Endodermal cell (in vitro differentiated cells): ENCODE measurements at regions not wholly inside any gene's neighbourhood (a gene's known extent, or its start where the extent isn't known, plus 50 kb on each side); places are given as distances from the start of the nearest gene placed in this dataset.

Experiments used
- DNase-seq: peaks from one replicate; pipeline ENCODE4 v3.0.0-alpha.2; 2017
- H3K27ac ChIP-seq: 2 replicates; pipeline ENCODE4 v1.5.1; 2013; ENCODE audit warnings: mild to moderate bottlenecking, low read depth, low read length, moderate library complexity
- H3K27me3 ChIP-seq: 2 replicates; pipeline ENCODE4 v1.6.1; 2013; ENCODE audit warnings: mild to moderate bottlenecking, low read length, moderate library complexity; ENCODE audit not compliant: insufficient read depth, control insufficient read depth, poor library complexity, severe bottlenecking
- H3K36me3 ChIP-seq: 2 replicates; pipeline ENCODE4 v1.7.0; 2013; ENCODE audit warnings: mild to moderate bottlenecking, low read length, moderate library complexity; ENCODE audit not compliant: control insufficient read depth, insufficient read depth
- H3K4me1 ChIP-seq: one replicate; pipeline ENCODE4 v1.7.0; 2013; ENCODE audit warnings: low read length; ENCODE audit not compliant: control insufficient read depth, insufficient read depth
- H3K4me3 ChIP-seq: 2 replicates; pipeline ENCODE4 v1.5.1; 2013; ENCODE audit warnings: mild to moderate bottlenecking, low read length, moderate library complexity
- H3K9ac ChIP-seq: 2 replicates; pipeline ENCODE4 v1.6.1; 2013; ENCODE audit warnings: mild to moderate bottlenecking, low read length, moderate library complexity; ENCODE audit not compliant: poor library complexity, severe bottlenecking; ENCODE audit errors: extremely low read depth
- H3K9me3 ChIP-seq: 2 replicates; pipeline ENCODE4 v1.6.1; 2013; ENCODE audit warnings: mild to moderate bottlenecking, low read length, moderate library complexity; ENCODE audit not compliant: control insufficient read depth
- H3K27ac Mint-ChIP-seq: 2 replicates; pipeline ENCODE4 v1.8.0; 2020; ENCODE audit warnings: mixed read lengths
- H3K27me3 Mint-ChIP-seq: 2 replicates; pipeline ENCODE4 v1.8.0; 2021; ENCODE audit warnings: mild to moderate bottlenecking, mixed read lengths; ENCODE audit not compliant: insufficient read depth
- H3K36me3 Mint-ChIP-seq: 2 replicates; pipeline ENCODE4 v1.8.0; 2020; ENCODE audit warnings: low read depth, mixed read lengths
- H3K4me1 Mint-ChIP-seq: 2 replicates; pipeline ENCODE4 v1.8.0; 2020; ENCODE audit warnings: mixed read lengths
- H3K4me3 Mint-ChIP-seq: 2 replicates; pipeline ENCODE4 v1.8.0; 2020; ENCODE audit warnings: mild to moderate bottlenecking, moderate library complexity, mixed read lengths
- H3K9me3 Mint-ChIP-seq: 2 replicates; pipeline ENCODE4 v1.8.0; 2020; ENCODE audit warnings: mild to moderate bottlenecking, mixed read lengths
- CTCF ChIP-seq: fragments of 200-600 bp; sonication (generic); conservative IDR thresholded peaks from 2 replicates; pipeline ENCODE4 v1.5.0; 2021; ENCODE audit warnings: antibody characterized with exemption, mild to moderate bottlenecking
- WGBS, 2 experiments: methylation state at CpG; one replicate each; pipeline versions ENCODE4 v1.1.5 to v1.1.7; 2013; ENCODE audit warnings: missing lambda C conversion rate in 2 of 2, mixed read lengths in 1 of 2; ENCODE audit not compliant: insufficient coverage in 1 of 2, insufficient read length in 1 of 2; 5-methylcytosine and 5-hydroxymethylcytosine counted together

- TF ChIP-seq CTCF, result no peak
- Mint-ChIP-seq H3K4me1 (peaks cover 63% of the 10 kb centered on the region), H3K4me3 (no peak overlapping the region), H3K9me3 (no peaks in the 10 kb centered on the region), H3K36me3 (no peaks in the 10 kb centered on the region), H3K27ac (no peak overlapping the region), H3K27me3 (no peaks in the 10 kb centered on the region)
- WGBS, 2 experiments, result 93 to 96% methylated on average over 10 to 13 of the region's 13 CpGs
- DNase-seq, result no peak
- Histone ChIP-seq H3K4me1 (peaks cover 18% of the 10 kb centered on the region), H3K9me3 (no peaks in the 10 kb centered on the region), H3K4me3 (no peak overlapping the region), H3K9ac (no peak overlapping the region), H3K27ac (no peak overlapping the region), H3K27me3 (no peaks in the 10 kb centered on the region), H3K36me3 (no peaks in the 10 kb centered on the region)
These were observed 182.8 kb downstream of the FOXO1 start for GRCh38 chr13:40483601-40484000.

GRCh38 chr13:40484101-40484800, 182.2 kb downstream of the FOXO1 start:
- Mint-ChIP-seq H3K27me3 (no peaks in the 10 kb centered on the region), H3K27ac (no peak overlapping the region), H3K9me3 (no peaks in the 10 kb centered on the region), H3K4me1 (peaks cover 57% of the 10 kb centered on the region), H3K4me3 (no peak overlapping the region), H3K36me3 (no peaks in the 10 kb centered on the region)
- Histone ChIP-seq H3K9me3 (no peaks in the 10 kb centered on the region), H3K27ac (no peak overlapping the region), H3K9ac (no peak overlapping the region), H3K4me3 (no peak overlapping the region), H3K4me1 (peaks cover 18% of the 10 kb centered on the region), H3K36me3 (no peaks in the 10 kb centered on the region), H3K27me3 (no peaks in the 10 kb centered on the region)
- DNase-seq, result no peak
- no peak for TF ChIP-seq CTCF
- 78 to 81% methylated on average over 13 to 14 of the region's 14 CpGs for WGBS, 2 experiments

GRCh38 chr13:40484974-40485373, 181.5 kb downstream of the FOXO1 start:
- no peaks in the 10 kb centered on the region for H3K9me3 ChIP-seq
- H3K9ac ChIP-seq, result no peak overlapping the region
- H3K4me3 ChIP-seq, result no peak overlapping the region
- no peak for DNase-seq
- no peak for TF ChIP-seq CTCF
- Mint-ChIP-seq H3K27ac (no peak overlapping the region), H3K4me3 (no peak overlapping the region), H3K4me1 (peaks cover 57% of the 10 kb centered on the region), H3K9me3 (no peaks in the 10 kb centered on the region), H3K36me3 (no peaks in the 10 kb centered on the region), H3K27me3 (no peaks in the 10 kb centered on the region)
- H3K4me1 ChIP-seq, result peaks cover 18% of the 10 kb centered on the region
- no peak overlapping the region for H3K27ac ChIP-seq
- no peaks in the 10 kb centered on the region for H3K27me3 ChIP-seq
- 86 to 92% methylated on average over 6 to 7 of the region's 7 CpGs for WGBS, 2 experiments
- H3K36me3 ChIP-seq, result no peaks in the 10 kb centered on the region
